ENCODE measurements at regions not wholly inside any gene's neighbourhood (a gene's known extent, or its start where the extent isn't known, plus 50 kb on each side); places are given as distances from the start of the nearest gene placed in this dataset.

GRCh38 chr14:93870377-93870776 lies 56.8 kb upstream of the FAM181A start:
- no peak for DNase-seq

GRCh38 chr14:93869427-93869826 lies 57.7 kb upstream of the FAM181A start:
- no peak for DNase-seq

GRCh38 chr14:93868165-93868564 lies 59.0 kb upstream of the FAM181A start:
- no peak for DNase-seq

GRCh38 chr14:93862265-93862664 lies 64.9 kb upstream of the FAM181A start:
- no peak for DNase-seq

GRCh38 chr14:93861836-93862235 lies 65.3 kb upstream of the FAM181A start:
- DNase-seq = no peak

GRCh38 chr14:93859957-93860356 lies 67.2 kb upstream of the FAM181A start:
- DNase-seq = peak; percentile 41

GRCh38 chr14:93858896-93859295 lies 68.2 kb upstream of the FAM181A start:
- no peak for DNase-seq

- DNase-seq = peak; percentile 39
Observed at GRCh38 chr14:93857500-93858283, 69.4 kb upstream of the PRIMA1 start.

- peak; percentile 29 for DNase-seq
Observed at GRCh38 chr14:93857081-93857480, 68.8 kb upstream of the PRIMA1 start.

GRCh38 chr14:93855737-93856136 lies 67.5 kb upstream of the PRIMA1 start:
- peak; percentile 28 for DNase-seq

- DNase-seq = no peak
Observed at GRCh38 chr14:93847473-93847872, 59.2 kb upstream of the PRIMA1 start.

- no peak for DNase-seq
Observed at GRCh38 chr14:93838238-93838637, 50.0 kb upstream of the PRIMA1 start.

All from eye (tissue), 1 donor.